Vagina (tissue), 2 donors: ENCODE measurements at regions not wholly inside any gene's neighbourhood (a gene's known extent, or its start where the extent isn't known, plus 50 kb on each side); places are given as distances from the start of the nearest gene placed in this dataset.

Experiments used
- DNase-seq, 2 donors: peaks; one replicate each; pipeline ENCODE4 v3.0.0-alpha.2; 2017; ENCODE audit errors: extremely low spot score in 2 of 2
- H3K27ac ChIP-seq: fragments of 200-600 bp; sonication (generic); one replicate; pipeline ENCODE4 v1.5.1; 2019
- H3K27me3 ChIP-seq: fragments of 200-600 bp; sonication (generic); one replicate; pipeline ENCODE4 v1.5.1; 2019
- H3K36me3 ChIP-seq, 2 donors: fragments of 200-600 bp; sonication (generic); one replicate each; pipeline ENCODE4 v1.5.1; 2017 to 2019
- H3K4me1 ChIP-seq: fragments of 200-600 bp; sonication (generic); one replicate; pipeline ENCODE4 v1.5.1; 2019
- H3K4me3 ChIP-seq, 2 donors: fragments of 200-600 bp; sonication (generic); 1 replicate in 1 of 2; 2 replicates in 1 of 2; pipeline ENCODE4 v1.5.1; 2016 to 2019
- H3K9me3 ChIP-seq: fragments of 200-600 bp; sonication (generic); one replicate; pipeline ENCODE4 v1.5.1; 2019
- CTCF ChIP-seq, 3 experiments: fragments of 450-650 bp in 2 of 3; fragments of 200-600 bp in 1 of 3; sonication (generic) in 1 of 3; IDR thresholded peaks; one replicate each; pipeline ENCODE4 v1.5.1; 2017 to 2019; ENCODE audit warnings: antibody characterized with exemption in 3 of 3, mild to moderate bottlenecking in 2 of 3, moderate library complexity in 2 of 3
- POLR2A ChIP-seq, 2 donors: fragments of 450-650 bp; IDR thresholded peaks; one replicate each; pipeline ENCODE4 v1.6.1; 2017; ENCODE audit warnings: antibody characterized with exemption in 2 of 2, mild to moderate bottlenecking in 2 of 2, moderate library complexity in 2 of 2
- POLR2AphosphoS5 ChIP-seq, 2 donors: sonication (generic); formaldehyde crosslinking; IDR thresholded peaks; one replicate each; pipeline ENCODE4 v1.9.0; 2017; ENCODE audit warnings: antibody characterized with exemption in 2 of 2, mild to moderate bottlenecking in 2 of 2, low read depth in 1 of 2; ENCODE audit not compliant: insufficient read depth in 1 of 2
- intact Hi-C: fragments of 100-400 bp; cut with DNase I; formaldehyde crosslinking; loops from one replicate; pipeline ENCODE4 v1.15.1; 2023

- TF ChIP-seq CTCF (IDR thresholded peaks at IDR 0.05) (no peak), POLR2AphosphoS5 (IDR thresholded peaks at IDR 0.05; ENCODE audit: insufficient read depth in 1 of 2, low read depth in 1 of 2) (no peak), POLR2A (IDR thresholded peaks at IDR 0.05) (no peak)
- no peak overlapping the region for H3K4me3 ChIP-seq
Measured at GRCh38 chr1:96191165-96191564, 530.4 kb upstream of the PTBP2 start.

GRCh38 chr1:96206451-96206850 lies 515.1 kb upstream of the PTBP2 start:
- no peak for TF ChIP-seq POLR2A (IDR thresholded peaks at IDR 0.05)
- no peak for TF ChIP-seq CTCF (IDR thresholded peaks at IDR 0.05)
- no peaks in the 10 kb centered on the region for H3K4me1 ChIP-seq
- H3K36me3 ChIP-seq, result no peaks in the 10 kb centered on the region
- no peak overlapping the region for H3K4me3 ChIP-seq
- no peaks in the 10 kb centered on the region for H3K27me3 ChIP-seq
- no peak overlapping the region for H3K27ac ChIP-seq
- intact Hi-C loops, result no loop called here
- H3K9me3 ChIP-seq, result no peaks in the 10 kb centered on the region
- DNase-seq, result no peak

More at GRCh38 chr1:96191165-96191564, 530.4 kb upstream of the PTBP2 start:
- intact Hi-C loops, result no loop called here
- no peaks in the 10 kb centered on the region for H3K27me3 ChIP-seq
- no peaks in the 10 kb centered on the region for H3K36me3 ChIP-seq
- H3K9me3 ChIP-seq, result peaks cover 9% of the 10 kb centered on the region
- H3K4me1 ChIP-seq, result no peaks in the 10 kb centered on the region
- H3K27ac ChIP-seq, result no peak overlapping the region
- no peak for DNase-seq

- intact Hi-C loops, result no loop called here
- H3K27me3 ChIP-seq, result no peaks in the 10 kb centered on the region
- H3K9me3 ChIP-seq, result no peaks in the 10 kb centered on the region
- no peak overlapping the region for H3K4me3 ChIP-seq
- DNase-seq, result no peak
- no peaks in the 10 kb centered on the region for H3K4me1 ChIP-seq
- no peaks in the 10 kb centered on the region for H3K36me3 ChIP-seq
- H3K27ac ChIP-seq, result no peak overlapping the region
- TF ChIP-seq CTCF (IDR thresholded peaks at IDR 0.05) (no peak), POLR2A (IDR thresholded peaks at IDR 0.05) (no peak)
Measured at GRCh38 chr1:96207936-96208335, 513.6 kb upstream of the PTBP2 start.

- no peak for DNase-seq
- Histone ChIP-seq H3K9me3 (no peaks in the 10 kb centered on the region), H3K27me3 (no peaks in the 10 kb centered on the region), H3K36me3 (no peaks in the 10 kb centered on the region), H3K27ac (no peak overlapping the region), H3K4me1 (no peaks in the 10 kb centered on the region), H3K4me3 (no peak overlapping the region)
- TF ChIP-seq POLR2A (IDR thresholded peaks at IDR 0.05) (no peak), CTCF (IDR thresholded peaks at IDR 0.05) (no peak), POLR2AphosphoS5 (IDR thresholded peaks at IDR 0.05; ENCODE audit: insufficient read depth in 1 of 2, low read depth in 1 of 2) (no peak)
- intact Hi-C loops, result no loop called here
Measured at GRCh38 chr1:96208428-96208827, 513.2 kb upstream of the PTBP2 start.

GRCh38 chr1:96210054-96210453 lies 511.5 kb upstream of the PTBP2 start:
- no peak for TF ChIP-seq POLR2A (IDR thresholded peaks at IDR 0.05)
- TF ChIP-seq CTCF (IDR thresholded peaks at IDR 0.05), result no peak
- TF ChIP-seq POLR2AphosphoS5 (IDR thresholded peaks at IDR 0.05; ENCODE audit: insufficient read depth in 1 of 2, low read depth in 1 of 2), result no peak
- Histone ChIP-seq H3K4me1 (no peaks in the 10 kb centered on the region), H3K4me3 (no peak overlapping the region), H3K9me3 (no peaks in the 10 kb centered on the region), H3K27ac (no peak overlapping the region), H3K36me3 (no peaks in the 10 kb centered on the region), H3K27me3 (no peaks in the 10 kb centered on the region)
- DNase-seq, result no peak
- intact Hi-C loops, result no loop called here
